Limb (tissue), 2 donors: ENCODE measurements at regions not wholly inside any gene's neighbourhood (a gene's known extent, or its start where the extent isn't known, plus 50 kb on each side); places are given as distances from the start of the nearest gene placed in this dataset.

Experiments used
- DNase-seq, 2 donors: peaks; one replicate each; pipeline ENCODE4 v3.0.0-alpha.2; 2016; ENCODE audit errors: extremely low spot score in 2 of 2

DNA sequence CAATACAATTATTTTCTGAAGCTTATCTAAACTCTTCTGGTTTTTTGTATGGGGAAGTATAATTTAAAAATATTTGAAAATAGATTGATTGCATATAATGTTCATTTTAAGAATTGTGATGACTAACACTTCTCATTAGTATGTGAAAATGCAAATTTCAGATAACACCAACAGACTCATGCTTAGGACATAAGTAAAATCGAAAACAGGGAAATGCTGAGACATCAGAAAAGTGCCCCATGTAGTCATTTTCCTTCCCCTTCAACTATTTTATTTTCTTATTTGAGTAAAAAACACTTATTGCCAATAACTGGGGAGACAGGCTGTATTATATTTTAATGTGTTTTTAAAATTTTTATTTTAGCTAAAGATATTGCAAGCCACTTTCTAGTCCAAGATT is 814.7 kb downstream of the GALC start:
- no peak for DNase-seq

DNA sequence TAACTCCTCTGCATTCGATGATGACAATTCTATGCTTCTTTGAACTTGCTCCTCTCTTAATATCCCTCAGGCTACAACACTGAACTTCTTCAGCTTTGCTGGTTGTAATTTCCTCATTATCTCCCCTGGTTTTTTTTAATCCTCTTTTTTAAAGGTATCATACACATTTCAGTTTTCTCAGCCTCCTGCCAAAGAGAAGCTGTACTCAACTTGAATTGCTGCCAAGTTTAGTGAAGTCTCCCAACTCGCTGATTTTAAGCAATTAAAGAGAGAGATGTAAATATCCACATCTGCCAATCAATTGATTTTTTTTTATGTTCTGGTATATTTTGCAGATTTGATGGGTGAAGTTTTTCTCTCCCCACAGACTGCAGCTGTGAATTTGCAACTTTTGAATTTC is 817.8 kb downstream of the GALC start:
- DNase-seq, result no peak

DNA sequence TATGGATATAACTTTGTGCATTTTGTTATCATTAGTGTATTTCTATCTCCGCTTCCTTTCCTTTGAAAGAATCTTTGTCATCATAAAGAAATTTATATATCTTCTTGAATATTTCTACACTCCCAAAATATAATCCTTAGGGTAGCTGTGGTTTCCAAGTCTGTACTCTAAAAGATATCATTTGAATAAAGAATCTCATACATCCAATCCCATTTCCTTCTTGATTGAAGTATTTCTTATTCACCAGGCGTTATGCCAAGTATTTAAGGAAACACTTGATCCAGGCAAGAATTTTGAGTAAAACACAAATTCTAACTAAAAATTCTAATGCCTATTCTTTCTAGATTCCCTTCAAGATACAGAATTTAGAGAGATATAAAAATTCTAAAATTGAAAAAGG is 821.8 kb downstream of the GALC start:
- DNase-seq, result no peak

DNA sequence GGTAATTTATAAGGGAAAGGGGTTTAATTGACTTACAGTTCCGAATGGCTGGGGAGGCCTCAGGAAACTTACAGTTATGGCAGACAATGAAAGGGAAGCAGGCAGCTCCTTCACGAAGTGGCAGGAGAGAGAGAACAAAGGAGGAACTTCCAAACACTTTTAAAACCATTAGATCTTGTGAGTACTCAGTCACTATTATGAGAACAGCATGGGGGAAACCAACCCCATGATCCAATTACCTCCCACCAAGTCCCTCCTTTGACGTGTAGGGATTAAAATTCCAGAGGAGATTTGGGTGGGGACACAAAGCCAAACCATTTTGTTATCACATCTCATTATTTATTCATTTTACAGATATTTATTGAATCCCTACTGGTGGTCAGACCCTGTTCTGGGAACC is 822.8 kb downstream of the GALC start:
- DNase-seq, result no peak

DNA sequence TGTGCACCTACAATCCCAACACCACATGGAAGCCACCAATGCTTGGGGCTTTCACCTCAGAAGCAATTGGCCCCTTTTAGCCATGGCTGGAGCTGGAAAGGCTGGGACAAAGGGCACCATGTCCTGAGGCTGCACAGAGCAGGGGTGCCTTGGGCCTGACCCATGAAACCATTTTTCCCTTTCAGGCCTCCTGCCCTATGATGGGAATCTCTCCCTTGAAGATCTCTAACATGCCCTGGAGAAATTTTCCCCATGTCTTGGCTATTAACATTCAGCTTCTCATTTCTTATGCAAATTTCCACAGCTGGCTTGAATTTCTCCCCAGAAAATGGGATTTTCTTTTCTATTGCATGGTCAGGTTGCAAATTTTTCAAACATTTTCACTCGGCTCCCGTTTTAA is 823.6 kb downstream of the GALC start:
- DNase-seq, result no peak

DNA sequence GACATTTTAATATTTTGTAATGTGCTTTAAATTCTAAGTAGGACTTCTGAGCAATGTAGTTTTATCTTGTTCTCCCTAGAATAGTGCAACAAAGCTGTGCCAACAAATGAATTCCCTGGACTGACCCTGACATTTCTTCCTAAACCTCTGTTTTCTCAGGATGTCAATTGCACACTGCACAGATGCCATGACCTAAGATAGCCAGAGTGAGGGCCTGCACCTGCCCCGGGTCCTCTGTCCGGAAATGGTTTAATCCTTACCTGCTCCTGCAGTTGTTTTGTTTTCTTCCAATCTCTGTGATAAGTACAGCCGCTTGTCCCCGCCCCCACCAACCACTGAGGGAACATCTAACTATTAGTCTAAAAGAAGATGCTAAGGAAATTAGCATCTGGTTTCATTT is 831.5 kb downstream of the GALC start:
- DNase-seq, result no peak

DNA sequence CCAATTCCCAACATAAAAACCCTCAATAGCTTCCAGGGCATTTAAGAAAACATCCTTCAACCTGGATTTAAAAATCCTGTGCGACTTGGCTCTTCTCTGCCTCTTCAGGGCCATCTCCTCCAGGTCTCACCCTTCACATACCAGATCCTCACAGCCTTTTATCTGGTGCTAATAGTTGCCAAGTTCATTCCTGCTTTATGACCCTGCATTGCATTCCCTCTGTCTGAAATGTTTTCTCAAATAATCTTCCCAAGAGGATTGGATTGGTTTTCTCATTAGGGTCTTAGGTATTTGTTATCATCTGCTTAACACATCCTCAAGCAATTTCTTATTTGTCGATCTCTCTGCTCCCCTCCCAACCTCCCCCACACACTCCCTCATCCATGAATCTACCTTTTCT is 832.0 kb downstream of the GALC start:
- no peak for DNase-seq

DNA sequence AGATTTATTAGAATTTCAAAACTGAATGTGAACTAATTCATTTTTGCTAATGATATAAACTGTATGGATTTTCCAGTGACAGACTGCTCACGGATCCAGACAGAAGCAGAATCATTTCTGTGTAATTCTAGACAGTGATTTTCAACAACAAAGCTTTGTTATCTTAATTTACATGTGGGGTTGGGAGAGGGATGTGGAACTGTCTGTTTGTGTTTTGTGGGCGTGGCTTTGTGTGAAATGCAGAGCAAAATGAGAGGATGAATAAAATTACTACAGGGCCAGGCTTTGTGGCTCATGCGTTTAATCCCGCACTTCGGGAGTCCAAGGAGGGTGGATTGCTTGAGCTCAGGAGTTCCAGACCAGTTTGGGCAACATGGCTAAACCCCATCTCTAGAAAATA is 834.7 kb downstream of the GALC start:
- no peak for DNase-seq

DNA sequence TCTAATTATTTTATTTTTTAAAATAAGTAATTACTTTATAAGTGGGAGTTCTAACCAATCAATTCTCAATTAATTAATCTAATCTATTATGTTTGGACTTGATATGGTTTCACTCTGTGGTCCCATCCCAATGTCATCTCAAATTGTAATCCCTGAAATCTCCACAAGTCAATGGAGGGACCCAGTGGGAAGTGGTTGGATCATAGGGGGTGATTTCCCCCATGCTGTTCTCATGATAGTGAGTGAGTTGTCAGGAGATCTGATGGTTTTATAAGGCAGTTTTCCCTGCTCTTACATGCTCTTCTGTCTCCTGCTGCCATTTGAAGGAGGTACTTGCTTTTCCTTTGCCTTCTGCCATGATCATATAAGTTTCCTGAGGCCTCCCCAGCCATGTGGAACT is 836.1 kb downstream of the GALC start:
- no peak for DNase-seq

DNA sequence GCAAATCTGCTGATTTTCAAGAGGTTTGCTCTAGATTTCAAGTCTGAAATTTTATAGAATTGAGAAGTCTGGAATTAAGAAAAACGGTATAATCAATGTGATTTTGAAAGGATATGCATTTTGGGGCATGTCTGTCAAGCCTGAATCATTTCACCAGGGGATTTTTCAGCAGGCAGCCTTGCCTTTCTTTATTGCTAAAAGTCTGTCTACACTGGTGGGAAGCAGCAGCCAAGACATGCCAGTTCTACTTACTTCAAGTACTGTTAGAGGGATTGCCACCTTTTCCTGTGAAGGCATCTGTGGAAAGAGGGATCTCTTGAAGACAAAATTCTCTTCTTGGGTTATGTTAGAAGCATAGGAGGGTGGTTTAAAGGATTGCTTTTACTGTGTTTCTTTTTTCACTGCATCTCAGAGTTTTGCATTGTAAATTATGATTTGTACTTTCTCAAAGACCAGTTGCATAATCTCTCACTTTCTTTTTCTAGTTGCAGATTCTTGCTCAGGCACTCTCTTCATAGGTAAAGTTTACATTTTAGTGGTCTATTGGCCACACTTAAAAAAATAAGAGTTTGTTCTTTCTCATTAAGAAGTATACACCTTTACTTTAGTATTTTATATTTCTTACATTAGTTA is 837.0 kb downstream of the GALC start:
- no peak for DNase-seq

DNA sequence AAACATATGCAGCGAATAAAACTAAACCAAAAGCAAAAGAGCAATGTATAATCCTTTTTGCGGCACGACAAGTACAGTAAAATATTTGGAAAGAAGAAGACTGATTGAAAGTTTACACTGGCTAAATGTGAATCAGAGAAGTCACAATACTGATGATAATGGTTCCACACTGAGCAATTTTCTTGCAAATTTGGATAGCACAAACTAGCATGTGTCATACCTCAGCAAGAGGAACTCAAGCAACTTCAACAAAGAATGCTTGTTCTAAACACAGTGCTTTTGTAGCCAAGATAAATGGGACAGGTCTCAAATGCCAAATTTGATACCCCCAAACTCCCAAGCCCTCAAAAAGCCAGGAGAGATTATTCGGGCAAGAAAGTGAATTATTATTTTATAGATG is 839.1 kb downstream of the GALC start:
- DNase-seq, result no peak

DNA sequence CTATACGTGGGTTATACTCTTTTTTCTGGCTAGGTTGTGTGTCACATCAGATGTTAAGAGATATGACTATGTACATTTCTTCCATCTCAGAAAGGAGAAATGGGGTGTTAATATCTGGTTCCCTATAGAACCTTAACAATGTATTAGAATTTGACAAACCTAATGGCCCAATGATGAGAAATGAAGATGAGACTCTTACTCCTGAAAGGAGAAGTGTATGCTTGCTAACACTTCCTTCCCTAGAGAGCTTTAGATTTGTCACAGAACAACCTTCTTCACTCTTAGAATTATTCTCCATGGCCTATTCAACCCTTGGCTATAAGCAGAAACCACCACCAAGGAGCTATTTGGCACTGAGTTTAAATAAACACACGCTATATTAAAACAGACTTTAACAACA is 839.6 kb downstream of the GALC start:
- no peak for DNase-seq

DNA sequence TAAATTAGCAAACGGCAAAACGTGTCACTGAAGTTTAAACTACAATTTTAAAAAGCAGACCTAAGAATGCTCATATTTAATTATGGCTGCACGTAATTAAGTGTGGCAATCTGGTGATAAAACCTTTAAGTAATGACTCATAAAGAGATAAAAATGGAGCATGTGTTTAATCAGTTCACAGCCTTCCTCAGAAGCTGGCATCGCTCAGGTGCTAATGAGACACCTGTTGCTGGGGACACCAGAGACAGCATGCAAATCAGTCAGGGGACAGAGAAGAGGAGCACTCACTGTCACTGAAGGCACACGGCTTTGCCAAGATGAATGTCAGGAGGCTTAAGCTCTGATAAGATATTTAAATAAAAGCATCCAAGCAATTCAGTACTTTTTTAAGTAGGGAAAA is 840.3 kb downstream of the GALC start:
- no peak for DNase-seq

DNA sequence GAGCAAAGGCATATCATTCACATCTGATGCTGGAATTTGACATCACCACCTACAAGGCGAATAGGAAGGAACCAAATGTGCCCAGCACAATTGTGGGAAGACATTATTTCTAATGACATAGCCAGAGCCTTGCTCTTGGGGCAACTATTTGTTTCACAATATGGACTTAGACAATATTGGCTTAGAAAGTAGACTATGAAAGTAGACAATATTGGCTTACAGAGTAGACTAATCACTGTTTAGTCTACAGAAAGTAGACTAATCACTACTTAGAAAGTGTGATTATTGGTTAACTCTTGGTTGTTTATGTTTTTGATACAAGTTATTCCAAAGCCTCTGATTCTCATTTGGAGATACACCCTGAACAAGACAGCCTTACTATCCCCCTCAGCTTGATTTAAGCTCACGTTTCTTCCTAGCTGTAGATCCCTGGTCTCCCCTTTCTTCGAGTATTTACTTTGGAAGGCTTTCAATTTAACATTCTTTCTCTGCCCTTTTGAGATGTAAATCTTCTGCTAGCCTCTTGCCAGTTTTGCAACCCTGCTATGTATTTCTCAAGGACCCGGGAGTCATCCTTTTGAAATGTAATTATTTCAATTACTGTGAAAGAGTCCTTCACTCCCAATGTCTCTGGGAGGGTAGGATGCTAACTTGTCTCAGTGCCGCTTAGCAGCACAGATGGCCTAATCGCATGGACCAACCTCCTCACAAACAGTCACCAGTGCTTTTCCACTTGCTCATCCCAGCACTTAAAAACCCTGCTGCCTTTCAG is 843.2 kb downstream of the GALC start:
- no peak for DNase-seq

DNA sequence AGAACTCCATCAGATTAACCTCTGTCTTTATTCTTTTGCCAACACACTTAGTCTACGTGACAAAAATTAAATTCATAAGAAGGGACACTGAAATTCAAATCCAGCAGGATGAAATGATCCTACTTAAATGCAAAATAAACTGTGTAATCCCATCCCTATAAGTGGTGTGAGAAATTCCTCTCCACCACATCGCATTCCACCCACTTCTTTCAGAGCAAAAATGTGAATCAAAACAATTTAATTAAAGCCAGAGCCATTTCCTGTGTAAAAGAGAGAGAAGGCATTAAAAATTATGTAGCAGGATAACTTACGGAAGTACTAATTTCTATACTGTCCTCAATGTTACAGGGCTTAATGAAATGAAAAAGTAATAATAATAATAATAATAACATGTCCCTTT is 844.3 kb downstream of the GALC start:
- DNase-seq, result no peak

DNA sequence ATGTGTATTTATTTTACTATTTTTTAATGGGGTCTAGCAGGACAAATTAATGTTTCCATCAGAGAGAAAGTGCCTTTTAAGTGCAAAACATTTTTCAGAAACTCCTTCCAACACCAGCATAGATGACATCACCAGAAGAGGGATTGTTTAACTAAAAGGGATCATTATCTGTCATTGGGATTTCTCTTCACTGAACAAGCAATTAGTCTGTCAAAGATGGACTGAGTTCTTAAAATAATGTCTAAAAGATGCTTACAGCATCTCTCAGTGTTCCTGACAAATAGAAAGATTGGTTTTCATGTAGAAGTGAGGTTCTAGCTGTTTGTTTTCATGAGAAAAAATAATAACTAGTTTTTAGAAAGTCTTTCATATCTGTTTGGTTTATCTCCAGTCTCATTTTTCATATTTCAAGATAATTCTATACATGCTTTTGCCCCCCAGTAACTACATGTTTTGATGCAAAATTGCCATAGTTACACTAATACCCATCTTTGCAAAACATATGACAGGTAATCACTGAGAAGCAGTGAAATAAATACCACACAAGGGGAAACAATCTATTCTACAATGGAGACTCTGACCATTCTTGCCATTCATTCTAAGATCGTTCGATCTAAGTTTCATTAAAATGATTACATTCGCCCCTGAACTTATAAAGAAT is 850.3 kb downstream of the GALC start:
- no peak for DNase-seq

DNA sequence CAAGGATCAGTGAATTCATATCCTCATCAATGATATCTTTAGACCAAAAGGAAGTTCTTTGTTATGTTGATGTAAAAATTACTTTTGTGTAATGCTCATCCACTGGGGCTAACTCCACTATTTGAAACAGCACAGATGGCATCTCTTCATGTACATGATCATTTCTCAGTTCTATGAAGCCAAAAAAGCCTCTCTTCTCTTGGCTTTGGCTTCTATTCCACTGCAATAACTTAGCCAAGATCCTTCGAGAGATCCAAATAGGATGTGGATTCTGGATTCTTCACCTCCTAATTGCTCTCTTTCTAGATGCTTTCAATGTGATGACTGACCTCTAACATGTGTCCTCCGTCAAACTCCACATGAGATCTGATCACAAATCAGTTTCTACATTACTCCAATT is 851.2 kb downstream of the GALC start:
- no peak for DNase-seq

DNA sequence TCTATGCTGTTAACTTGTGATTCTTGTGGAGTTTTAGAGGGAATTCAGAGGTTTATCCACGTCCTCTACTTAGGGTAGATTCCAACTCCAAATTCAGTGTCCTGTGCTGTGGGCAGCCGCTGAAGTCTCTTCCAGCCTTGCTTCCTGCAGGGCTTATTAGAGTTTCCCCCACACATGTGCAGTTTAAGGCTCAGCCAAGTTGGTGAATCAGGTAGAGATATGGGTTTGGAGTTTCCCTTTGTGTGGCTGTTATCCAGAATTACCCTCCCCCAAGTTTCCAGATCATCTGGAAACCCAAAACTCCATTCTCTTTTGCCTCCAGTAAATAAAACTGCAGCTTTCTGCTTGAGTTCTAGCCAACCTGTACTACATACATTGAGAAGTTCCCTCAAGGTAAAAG is 853.7 kb downstream of the GALC start:
- no peak for DNase-seq

DNA sequence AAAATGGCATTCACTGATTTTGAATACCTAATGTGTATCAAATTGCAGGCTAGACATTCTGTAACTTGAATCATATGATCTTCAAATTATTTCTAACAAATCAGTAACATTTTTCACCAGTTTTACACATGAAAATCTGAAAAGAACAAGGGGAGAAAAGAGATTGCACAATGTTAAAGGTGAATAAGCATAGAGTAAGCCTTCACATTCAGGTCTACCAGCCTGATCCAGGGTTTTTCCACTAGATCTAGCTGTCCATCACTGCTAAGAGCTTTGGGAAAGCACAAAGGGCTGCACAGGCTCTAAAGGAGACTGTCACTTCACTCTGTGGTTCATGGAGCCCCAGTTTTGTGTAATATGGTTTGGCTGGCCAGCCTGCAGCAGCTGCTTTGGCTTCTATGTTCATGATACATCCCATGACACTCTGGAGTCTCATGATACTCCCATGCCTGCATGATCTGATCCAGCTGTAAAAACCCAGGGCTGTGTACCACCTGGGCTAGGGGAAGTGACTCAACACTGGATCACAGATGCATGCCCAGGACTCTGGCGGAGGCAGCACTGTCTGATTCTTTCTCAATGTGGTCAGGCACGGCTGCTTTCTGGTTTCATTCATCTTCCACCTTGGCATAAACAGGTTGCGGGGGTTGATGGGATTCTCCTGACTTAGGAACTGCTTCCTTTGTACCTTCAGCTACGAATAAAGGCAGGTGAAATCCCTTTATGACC is 859.7 kb downstream of the GALC start:
- peak in 1 of 2 donors; percentile 45 for DNase-seq

DNA sequence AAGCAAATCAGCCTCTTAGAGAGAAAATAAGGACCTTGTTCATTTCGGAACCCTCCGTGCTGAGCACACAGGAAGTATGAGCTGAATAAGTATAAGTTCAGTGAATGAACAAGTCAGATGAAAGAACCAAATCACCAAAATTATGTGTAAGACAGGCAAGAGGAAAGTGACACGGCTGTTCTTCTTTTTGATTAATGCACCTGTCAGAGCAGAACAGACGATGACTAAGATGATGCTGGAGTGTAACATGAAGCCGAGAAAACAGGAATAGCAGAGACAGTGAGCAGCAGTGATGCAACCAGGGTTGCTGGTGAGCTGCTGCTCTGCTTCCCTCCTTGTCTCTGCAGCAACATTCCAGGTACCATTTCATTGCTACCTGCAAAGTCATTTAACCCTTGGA is 861.1 kb downstream of the GALC start:
- DNase-seq, result no peak

DNA sequence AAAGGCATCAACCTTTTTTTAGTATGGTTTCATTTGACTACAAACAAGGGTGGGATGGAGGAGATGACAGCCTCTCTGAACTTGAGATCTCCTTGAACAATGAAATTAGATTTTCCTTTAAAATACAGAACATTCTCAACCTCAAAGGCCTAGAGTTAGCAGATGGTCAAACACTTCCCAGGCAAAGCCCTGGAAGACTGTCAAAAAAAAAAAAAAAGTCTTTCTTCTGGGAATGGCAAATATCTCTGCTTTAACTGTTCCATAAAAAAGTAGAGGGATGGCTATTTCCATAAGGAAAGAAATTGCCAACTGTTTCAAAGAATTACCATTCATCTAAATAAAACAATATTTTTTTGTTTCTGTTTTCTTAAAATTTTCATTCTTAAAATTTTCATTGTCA is 870.8 kb downstream of the GALC start:
- DNase-seq, result no peak

DNA sequence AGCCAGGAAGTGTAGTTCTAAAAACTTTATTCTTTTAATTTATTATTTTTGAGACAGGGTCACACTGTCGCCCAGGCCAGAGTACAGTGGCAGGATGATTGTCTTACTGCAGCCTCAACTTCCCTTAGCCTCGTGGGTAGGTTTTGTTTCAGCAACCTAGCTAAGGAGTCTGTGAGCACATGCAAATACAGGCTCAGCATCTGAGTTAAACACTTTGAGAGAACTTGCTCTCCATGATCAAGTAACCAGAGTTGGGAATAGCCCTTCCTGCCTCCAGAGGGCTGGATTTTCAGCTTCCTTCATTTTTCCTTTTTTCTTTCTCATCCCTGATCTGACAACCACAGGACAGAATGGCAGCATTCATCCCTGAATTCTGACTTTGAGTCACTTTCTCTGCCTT is 871.3 kb downstream of the GALC start:
- no peak for DNase-seq
